Endothelial cell of umbilical vein (primary cell): ENCODE measurements at regions not wholly inside any gene's neighbourhood (a gene's known extent, or its start where the extent isn't known, plus 50 kb on each side); places are given as distances from the start of the nearest gene placed in this dataset.

Source experiments
- BruUV-seq: library from RNA; stranded (reverse); fragments of 400-500 nt; replicated peaks from 2 replicates; lab custom pipeline; 2021; lab: Mats Ljungman, UMichigan
- CTCF ChIA-PET: fragments of 300-600, 350-600 bp; sonication (Branson Sonifier 250); formaldehyde crosslinking; loops from one replicate; lab custom pipeline; 2021; ENCODE audit warnings: antibody characterized with exemption, inconsistent platforms; lab: Charles Lee
- POLR2A ChIA-PET: fragments of 300-600, 350-600 bp; sonication (Branson Sonifier 250); formaldehyde crosslinking; loops from one replicate; lab custom pipeline; 2021; ENCODE audit warnings: antibody characterized with exemption, inconsistent platforms; lab: Charles Lee
- DNase-seq: peaks from one replicate; pipeline ENCODE4 v3.0.0-alpha.2; 2011; ENCODE audit warnings: low read depth, low spot score
- FAIRE-seq: peaks from 2 replicates; lab custom pipeline; 2011; peaks lifted over from hg19 to GRCh38; lab: Jason Lieb, UNC
- H2AFZ ChIP-seq: 2 replicates; pipeline ENCODE4 v1.6.0; 2012; ENCODE audit warnings: low read depth, low read length, control low read depth, inconsistent platforms
- H3K27ac ChIP-seq: 2 replicates; pipeline ENCODE4 v1.5.1; 2011; ENCODE audit warnings: low read depth, mild to moderate bottlenecking, control low read depth, low read length, moderate library complexity; ENCODE audit not compliant: insufficient read depth
- H3K27me3 ChIP-seq, 2 experiments: 2 replicates each; pipeline versions ENCODE4 v1.6.0 to v1.6.1; 2011; ENCODE audit warnings: low read length in 2 of 2, mixed read lengths in 1 of 2; ENCODE audit not compliant: control insufficient read depth in 2 of 2, insufficient read depth in 2 of 2
- H3K36me3 ChIP-seq, 2 experiments: 2 replicates in 1 of 2; 3 replicates in 1 of 2; pipeline ENCODE4 v1.5.1; 2011; ENCODE audit warnings: low read length in 2 of 2, mild to moderate bottlenecking in 1 of 2, moderate library complexity in 1 of 2; ENCODE audit not compliant: control insufficient read depth in 2 of 2, insufficient read depth in 2 of 2; ENCODE audit errors: extremely low read depth in 1 of 2
- H3K4me1 ChIP-seq: 3 replicates; pipeline ENCODE4 v1.5.1; 2011; ENCODE audit warnings: mild to moderate bottlenecking, low read length; ENCODE audit not compliant: control insufficient read depth, insufficient read depth; ENCODE audit errors: extremely low read depth
- H3K4me2 ChIP-seq: 2 replicates; pipeline ENCODE4 v1.6.1; 2011; ENCODE audit warnings: low read length, control low read depth, mixed read lengths; ENCODE audit not compliant: insufficient read depth
- H3K4me3 ChIP-seq, 3 experiments: fragments of 200-600 bp in 1 of 3; sonication (generic), shearing (Covaris generic) in 1 of 3; replicated peaks in 1 of 3; 2 replicates each; pipeline ENCODE4 v1.5.1; 2011 to 2016; ENCODE audit warnings: control low read depth in 3 of 3, low read length in 3 of 3, mild to moderate bottlenecking in 2 of 3, inconsistent platforms in 1 of 3, low read depth in 1 of 3, moderate library complexity in 1 of 3; ENCODE audit not compliant: insufficient read depth in 1 of 3
- H3K79me2 ChIP-seq: 2 replicates; pipeline ENCODE4 v1.6.0; 2012; ENCODE audit warnings: low read length, inconsistent platforms; ENCODE audit not compliant: control insufficient read depth, insufficient read depth
- H3K9ac ChIP-seq: replicated peaks from 2 replicates; pipeline ENCODE3; 2011; ENCODE audit warnings: low read length, control low read depth; ENCODE audit not compliant: insufficient read depth; ENCODE audit errors: extremely low read depth
- H3K9me1 ChIP-seq: replicated peaks from 3 replicates; pipeline ENCODE4 v1.6.0; 2011; ENCODE audit warnings: mild to moderate bottlenecking, low read length; ENCODE audit not compliant: control insufficient read depth, insufficient read depth; ENCODE audit errors: extremely low read depth
- H3K9me3 ChIP-seq: replicated peaks from 2 replicates; pipeline ENCODE4 v1.5.1; 2012; ENCODE audit warnings: low read length, inconsistent platforms; ENCODE audit not compliant: control insufficient read depth, insufficient read depth
- H4K20me1 ChIP-seq: replicated peaks from 2 replicates; pipeline ENCODE3; 2011; ENCODE audit warnings: mild to moderate bottlenecking, low read length; ENCODE audit not compliant: control insufficient read depth, insufficient read depth; ENCODE audit errors: extremely low read depth
- CTCF ChIP-seq, 2 donors: IDR thresholded peaks; 1 replicate in 1 of 2; 2 replicates in 1 of 2; pipeline ENCODE4 v1.5.1; 2011; ENCODE audit warnings: low read length in 2 of 2, mild to moderate bottlenecking in 2 of 2, moderate library complexity in 2 of 2, control low read depth in 1 of 2, inconsistent platforms in 1 of 2, low read depth in 1 of 2; ENCODE audit not compliant: insufficient read depth in 1 of 2; ENCODE audit errors: extremely low read depth in 1 of 2
- EZH2 ChIP-seq: IDR thresholded peaks from 2 replicates; pipeline ENCODE4 v1.6.1; 2012; ENCODE audit warnings: borderline replicate concordance, low read depth, mild to moderate bottlenecking, moderate library complexity, low read length, inconsistent platforms; ENCODE audit not compliant: severe bottlenecking
- FOS ChIP-seq: IDR thresholded peaks from 2 replicates; pipeline ENCODE4 v1.6.1; 2011; ENCODE audit warnings: mild to moderate bottlenecking, low read length, moderate library complexity, borderline replicate concordance; ENCODE audit not compliant: insufficient read depth
- GATA2 ChIP-seq: IDR thresholded peaks from 2 replicates; pipeline ENCODE4 v1.7.0; 2011; ENCODE audit warnings: low read depth, mild to moderate bottlenecking, moderate library complexity, mixed read lengths, low read length; ENCODE audit not compliant: insufficient read length, insufficient read depth
- JUN ChIP-seq: IDR thresholded peaks from 2 replicates; pipeline ENCODE4 v1.6.1; 2011; ENCODE audit warnings: borderline replicate concordance, low read depth; ENCODE audit not compliant: insufficient read length, insufficient read depth
- MAX ChIP-seq: IDR thresholded peaks from 2 replicates; pipeline ENCODE4 v1.6.1; 2011; ENCODE audit not compliant: insufficient read depth, insufficient read length
- MYC ChIP-seq: IDR thresholded peaks from one replicate; pipeline ENCODE4 v1.6.1; 2011; ENCODE audit warnings: mild to moderate bottlenecking, low read depth, low read length
- POLR2A ChIP-seq: IDR thresholded peaks from 2 replicates; pipeline ENCODE4 v1.6.1; 2012; ENCODE audit warnings: low read depth, mild to moderate bottlenecking, control low read depth, low read length
- POLR2AphosphoS5 ChIP-seq: IDR thresholded peaks from 2 replicates; pipeline ENCODE4 v1.6.1; 2012; ENCODE audit warnings: low read depth, mild to moderate bottlenecking, control low read depth, low read length, moderate library complexity; ENCODE audit not compliant: insufficient read depth
- dilution Hi-C: fragments of 300-500 bp; cut with MboI; formaldehyde crosslinking; loops from one replicate; pipeline ENCODE4 v1.15.0; 2019; ENCODE audit warnings: low sequenced_read_pairs; ENCODE audit not compliant: extremely low pct_ligation_motif_present
- intact Hi-C: fragments of 100-400 bp; cut with micrococcal nuclease; formaldehyde crosslinking; loops from one replicate; pipeline ENCODE4 v1.10.0; 2022

DNA sequence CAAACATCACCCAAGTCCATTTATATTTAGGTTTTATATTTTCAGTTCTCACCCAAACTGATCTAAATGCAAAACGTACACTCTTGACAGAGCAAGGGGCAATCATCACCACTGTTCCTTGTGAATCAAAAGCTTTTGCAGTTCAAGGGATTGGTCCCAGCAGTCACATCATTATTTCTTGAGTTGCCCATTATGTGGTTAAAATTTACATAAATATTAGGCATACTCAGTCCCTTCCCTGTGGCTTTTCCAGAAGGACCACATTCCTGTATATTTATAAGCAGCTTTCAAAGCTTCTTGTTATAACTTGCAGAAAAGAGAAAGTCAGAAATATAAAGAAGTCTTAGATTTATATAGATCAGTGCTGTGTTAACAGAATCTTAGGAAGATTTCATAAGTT is 224.4 kb downstream of the CLCN4 start:
- FAIRE-seq (no peak), DNase-seq (no peak)
- H2AFZ ChIP-seq: no peak overlapping the region
- ChIA-PET POLR2A (no interaction called here), CTCF (no interaction called here)
- H3K4me2 ChIP-seq: no peak overlapping the region
- H3K9ac ChIP-seq: no peak overlapping the region
- no peaks in the 10 kb centered on the region for H3K36me3 ChIP-seq
- dilution Hi-C loops: no loop called here
- H3K9me3 ChIP-seq: no peaks in the 10 kb centered on the region
- no peaks in the 10 kb centered on the region for H3K4me1 ChIP-seq
- TF ChIP-seq FOS (no peak), CTCF (IDR thresholded peaks at IDR 0.05; ENCODE audit: extremely low read depth in 1 of 2, insufficient read depth in 1 of 2, low read depth in 1 of 2, low read length in 2 of 2) (no peak), GATA2 (no peak), JUN (no peak), POLR2AphosphoS5 (no peak), POLR2A (no peak), MYC (no peak), MAX (no peak), EZH2 (no peak)
- no peak overlapping the region for H3K4me3 ChIP-seq
- no peaks in the 10 kb centered on the region for H3K9me1 ChIP-seq
- no TSS peak for BruUV-seq
- intact Hi-C loops: no loop called here
- no peak overlapping the region for H3K27ac ChIP-seq
- no peaks in the 10 kb centered on the region for H4K20me1 ChIP-seq
- peaks cover 0 to 1% of the 10 kb centered on the region in 2 experiments for H3K27me3 ChIP-seq
- no peaks in the 10 kb centered on the region for H3K79me2 ChIP-seq
